Keratinocyte (primary cell): ENCODE measurements at regions not wholly inside any gene's neighbourhood (a gene's known extent, or its start where the extent isn't known, plus 50 kb on each side); places are given as distances from the start of the nearest gene placed in this dataset.

Experiments
- CTCF ChIP-seq, 3 experiments: IDR thresholded peaks in 1 of 3; conservative IDR thresholded peaks in 1 of 3; optimal IDR thresholded peaks in 1 of 3; 2 replicates in 2 of 3; 3 replicates in 1 of 3; pipeline versions ENCODE3 to v1.5.1; 2011; ENCODE audit warnings: low read length in 3 of 3, mild to moderate bottlenecking in 3 of 3, moderate library complexity in 2 of 3, control low read depth in 1 of 3, inconsistent platforms in 1 of 3; ENCODE audit not compliant: insufficient read depth in 2 of 3; ENCODE audit errors: extremely low read depth in 1 of 3
- EZH2 ChIP-seq: IDR thresholded peaks from one replicate; pipeline ENCODE4 v1.6.1; 2012; ENCODE audit warnings: inconsistent platforms, mild to moderate bottlenecking, low read length, moderate library complexity

GRCh38 chr4:24102621-24103020 is 212.8 kb upstream of the PPARGC1A start:
- no peak for TF ChIP-seq CTCF (optimal IDR thresholded peaks at IDR 0.05 in 1 of 3, IDR thresholded peaks at IDR 0.05 in 1 of 3, conservative IDR thresholded peaks at IDR 0.05 in 1 of 3; ENCODE audit: extremely low read depth in 1 of 3, insufficient read depth in 2 of 3, low read length in 3 of 3)
- no peak for TF ChIP-seq EZH2
